Skin epidermis (tissue), 12 donors: ENCODE measurements at regions not wholly inside any gene's neighbourhood (a gene's known extent, or its start where the extent isn't known, plus 50 kb on each side); places are given as distances from the start of the nearest gene placed in this dataset.

Experiments used
- H3K27ac ChIP-seq, 21 experiments: fragments of 200-600 bp; sonication (generic) in 11 of 21; one replicate each; pipeline ENCODE4 v1.5.0; 2020; ENCODE audit warnings: mild to moderate bottlenecking in 3 of 21, inconsistent platforms in 2 of 21, moderate library complexity in 2 of 21
- H3K4me3 ChIP-seq, 7 experiments: fragments of 200-600 bp; sonication (generic) in 2 of 7; one replicate each; pipeline ENCODE4 v1.5.0; 2020; ENCODE audit warnings: inconsistent platforms in 2 of 7, mild to moderate bottlenecking in 2 of 7, moderate library complexity in 1 of 7

- Histone ChIP-seq H3K27ac (no peak overlapping the region), H3K4me3 (no peak overlapping the region)
Observed at GRCh38 chr16:80369138-80369958, 171.4 kb upstream of the DYNLRB2 start.

GRCh38 chr16:80367037-80367658 lies 173.6 kb upstream of the DYNLRB2 start:
- H3K27ac ChIP-seq: no peak overlapping the region
- H3K4me3 ChIP-seq: no peak overlapping the region

GRCh38 chr16:80366023-80366422 lies 174.8 kb upstream of the DYNLRB2 start:
- no peak overlapping the region for H3K4me3 ChIP-seq
- H3K27ac ChIP-seq: no peak overlapping the region

- H3K27ac ChIP-seq: no peak overlapping the region
- H3K4me3 ChIP-seq: no peak overlapping the region
Observed at GRCh38 chr16:80362816-80363215, 178.0 kb upstream of the DYNLRB2 start.

GRCh38 chr16:80356365-80356764 lies 184.4 kb upstream of the DYNLRB2 start:
- H3K4me3 ChIP-seq: no peak overlapping the region
- H3K27ac ChIP-seq: no peak overlapping the region

GRCh38 chr16:80355335-80355734 lies 185.5 kb upstream of the DYNLRB2 start:
- Histone ChIP-seq H3K27ac (no peak overlapping the region), H3K4me3 (no peak overlapping the region)

GRCh38 chr16:80350061-80350460 lies 190.7 kb upstream of the DYNLRB2 start:
- Histone ChIP-seq H3K27ac (no peak overlapping the region), H3K4me3 (no peak overlapping the region)

- Histone ChIP-seq H3K4me3 (no peak overlapping the region), H3K27ac (peak overlapping the region in 1 of 21 experiments; percentile 14)
Observed at GRCh38 chr16:80347900-80348299, 192.9 kb upstream of the DYNLRB2 start.

- no peak overlapping the region for H3K27ac ChIP-seq
- no peak overlapping the region for H3K4me3 ChIP-seq
Observed at GRCh38 chr16:80347002-80347401, 193.8 kb upstream of the DYNLRB2 start.

- Histone ChIP-seq H3K4me3 (no peak overlapping the region), H3K27ac (no peak overlapping the region)
Observed at GRCh38 chr16:80346111-80346632, 194.6 kb upstream of the DYNLRB2 start.

GRCh38 chr16:80345701-80346100 lies 195.1 kb upstream of the DYNLRB2 start:
- H3K27ac ChIP-seq: no peak overlapping the region
- no peak overlapping the region for H3K4me3 ChIP-seq

GRCh38 chr16:80344570-80344969 lies 196.2 kb upstream of the DYNLRB2 start:
- no peak overlapping the region for H3K4me3 ChIP-seq
- no peak overlapping the region for H3K27ac ChIP-seq

- H3K27ac ChIP-seq: no peak overlapping the region
- H3K4me3 ChIP-seq: no peak overlapping the region
Observed at GRCh38 chr16:80341263-80341662, 199.5 kb upstream of the DYNLRB2 start.

- H3K27ac ChIP-seq: no peak overlapping the region
- H3K4me3 ChIP-seq: no peak overlapping the region
Observed at GRCh38 chr16:80337786-80338185, 203.0 kb upstream of the DYNLRB2 start.

GRCh38 chr16:80330803-80331202 lies 210.0 kb upstream of the DYNLRB2 start:
- no peak overlapping the region for H3K4me3 ChIP-seq
- H3K27ac ChIP-seq: no peak overlapping the region

GRCh38 chr16:80330150-80330549 lies 210.6 kb upstream of the DYNLRB2 start:
- Histone ChIP-seq H3K4me3 (no peak overlapping the region), H3K27ac (no peak overlapping the region)

- no peak overlapping the region for H3K27ac ChIP-seq
- no peak overlapping the region for H3K4me3 ChIP-seq
Observed at GRCh38 chr16:80327740-80328139, 213.1 kb upstream of the DYNLRB2 start.

- H3K4me3 ChIP-seq: no peak overlapping the region
- no peak overlapping the region for H3K27ac ChIP-seq
Observed at GRCh38 chr16:80324371-80324770, 216.4 kb upstream of the DYNLRB2 start.

- H3K27ac ChIP-seq: no peak overlapping the region
- no peak overlapping the region for H3K4me3 ChIP-seq
Observed at GRCh38 chr16:80323808-80324195, 217.0 kb upstream of the DYNLRB2 start.

- H3K4me3 ChIP-seq: no peak overlapping the region
- H3K27ac ChIP-seq: no peak overlapping the region
Observed at GRCh38 chr16:80323187-80323807, 217.5 kb upstream of the DYNLRB2 start.

- Histone ChIP-seq H3K27ac (no peak overlapping the region), H3K4me3 (no peak overlapping the region)
Observed at GRCh38 chr16:80319181-80319580, 221.6 kb upstream of the DYNLRB2 start.
